H1 (cell line): ENCODE measurements at regions not wholly inside any gene's neighbourhood (a gene's known extent, or its start where the extent isn't known, plus 50 kb on each side); places are given as distances from the start of the nearest gene placed in this dataset.

Source experiments
- BCL11A ChIP-seq, 2 experiments: IDR thresholded peaks; one replicate each; pipeline ENCODE4 v1.6.1; 2011; ENCODE audit warnings: low read depth in 2 of 2, low read length in 2 of 2, mild to moderate bottlenecking in 2 of 2
- CBX5 ChIP-seq: fragments of 300-800, 300-1000 bp; sonication (generic); IDR thresholded peaks from 2 replicates; pipeline ENCODE4 v1.7.1; 2016; ENCODE audit warnings: antibody characterized with exemption, low read length, low read depth
- KDM5A ChIP-seq: fragments of 200-600 bp; IDR thresholded peaks from 2 replicates; pipeline ENCODE4 v1.7.1; 2012; ENCODE audit warnings: mild to moderate bottlenecking, low read length, inconsistent platforms, mixed read lengths
- MAX ChIP-seq: IDR thresholded peaks from 2 replicates; pipeline ENCODE4 v1.6.1; 2012; ENCODE audit warnings: inconsistent platforms
- PHF8 ChIP-seq: fragments of 200-600 bp; sonication (generic); conservative IDR thresholded peaks from 2 replicates; pipeline ENCODE4 v1.7.1; 2012; ENCODE audit warnings: low read depth, mild to moderate bottlenecking, inconsistent platforms, low read length, moderate library complexity
- RAD21 ChIP-seq, 2 experiments: IDR thresholded peaks in 1 of 2; conservative IDR thresholded peaks in 1 of 2; 2 replicates each; pipeline ENCODE4 v1.6.1; 2011; ENCODE audit warnings: low read depth in 2 of 2, low read length in 2 of 2, improper control_type of control experiment in 1 of 2, inconsistent platforms in 1 of 2, mild to moderate bottlenecking in 1 of 2, moderate library complexity in 1 of 2
- TF ChIP-seq, protein P1 (sequence below): IDR thresholded peaks from 2 replicates; pipeline ENCODE4 v1.6.1; 2011; ENCODE audit warnings: low read length, improper control_type of control experiment

GRCh38 chr6:101117393-101118135, 236.4 kb upstream of the ASCC3 start (continued):
- no peak for TF ChIP-seq PHF8
- TF ChIP-seq, protein P1, sequence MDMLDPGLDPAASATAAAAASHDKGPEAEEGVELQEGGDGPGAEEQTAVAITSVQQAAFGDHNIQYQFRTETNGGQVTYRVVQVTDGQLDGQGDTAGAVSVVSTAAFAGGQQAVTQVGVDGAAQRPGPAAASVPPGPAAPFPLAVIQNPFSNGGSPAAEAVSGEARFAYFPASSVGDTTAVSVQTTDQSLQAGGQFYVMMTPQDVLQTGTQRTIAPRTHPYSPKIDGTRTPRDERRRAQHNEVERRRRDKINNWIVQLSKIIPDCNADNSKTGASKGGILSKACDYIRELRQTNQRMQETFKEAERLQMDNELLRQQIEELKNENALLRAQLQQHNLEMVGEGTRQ: peak; percentile 58
- no peak for TF ChIP-seq CBX5
- no peak for TF ChIP-seq BCL11A (IDR thresholded peaks at IDR 0.05; ENCODE audit: low read depth in 2 of 2, low read length in 2 of 2)
- TF ChIP-seq RAD21 (IDR thresholded peaks at IDR 0.05 in 1 of 2, conservative IDR thresholded peaks at IDR 0.05 in 1 of 2; ENCODE audit: low read depth in 2 of 2, low read length in 2 of 2): 0 out of 4 replicates have a peak, but pooled peaks have one; percentile 10 to 13
- no peak for TF ChIP-seq KDM5A
- peak; percentile 70 for TF ChIP-seq MAX
